ENCODE measurements at regions not wholly inside any gene's neighbourhood (a gene's known extent, or its start where the extent isn't known, plus 50 kb on each side); places are given as distances from the start of the nearest gene placed in this dataset.

DNA sequence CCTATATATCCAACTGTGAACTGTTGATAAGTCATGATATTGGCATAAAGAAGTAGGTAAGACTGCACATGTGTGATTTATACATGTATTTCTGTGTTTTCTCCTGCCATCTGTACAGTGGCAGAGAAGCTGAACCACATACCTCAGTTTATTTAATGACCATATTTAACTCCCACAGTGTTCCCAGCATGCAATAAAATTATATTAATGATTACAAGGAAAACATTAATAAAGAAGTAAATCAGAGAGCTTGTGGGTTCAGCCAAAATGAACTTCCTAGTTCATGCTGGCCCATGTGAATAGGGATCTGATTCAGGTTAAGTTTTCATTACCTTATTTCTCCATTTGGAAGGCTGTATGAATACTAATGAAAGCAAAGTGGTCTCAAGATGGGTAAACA, 439.2 kb downstream of the CNTN6 start:
- no peaks in the 10 kb centered on the region for H3K36me3 ChIP-seq (replicated peaks in 1 of 2)
- no peak overlapping the region for H3K4me3 ChIP-seq
- intact Hi-C loops (cut with DNase I) = no loop called here
- DNase-seq = no peak
- no peaks in the 10 kb centered on the region for H3K4me1 ChIP-seq (replicated peaks in 1 of 2)
- no peak overlapping the region for H3K27ac ChIP-seq
- TF ChIP-seq, protein P1, sequence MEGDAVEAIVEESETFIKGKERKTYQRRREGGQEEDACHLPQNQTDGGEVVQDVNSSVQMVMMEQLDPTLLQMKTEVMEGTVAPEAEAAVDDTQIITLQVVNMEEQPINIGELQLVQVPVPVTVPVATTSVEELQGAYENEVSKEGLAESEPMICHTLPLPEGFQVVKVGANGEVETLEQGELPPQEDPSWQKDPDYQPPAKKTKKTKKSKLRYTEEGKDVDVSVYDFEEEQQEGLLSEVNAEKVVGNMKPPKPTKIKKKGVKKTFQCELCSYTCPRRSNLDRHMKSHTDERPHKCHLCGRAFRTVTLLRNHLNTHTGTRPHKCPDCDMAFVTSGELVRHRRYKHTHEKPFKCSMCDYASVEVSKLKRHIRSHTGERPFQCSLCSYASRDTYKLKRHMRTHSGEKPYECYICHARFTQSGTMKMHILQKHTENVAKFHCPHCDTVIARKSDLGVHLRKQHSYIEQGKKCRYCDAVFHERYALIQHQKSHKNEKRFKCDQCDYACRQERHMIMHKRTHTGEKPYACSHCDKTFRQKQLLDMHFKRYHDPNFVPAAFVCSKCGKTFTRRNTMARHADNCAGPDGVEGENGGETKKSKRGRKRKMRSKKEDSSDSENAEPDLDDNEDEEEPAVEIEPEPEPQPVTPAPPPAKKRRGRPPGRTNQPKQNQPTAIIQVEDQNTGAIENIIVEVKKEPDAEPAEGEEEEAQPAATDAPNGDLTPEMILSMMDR (IDR thresholded peaks at IDR 0.05) = no peak
- no peak for TF ChIP-seq POLR2A (IDR thresholded peaks at IDR 0.05)
- H3K27me3 ChIP-seq = no peaks in the 10 kb centered on the region
- no peaks in the 10 kb centered on the region for H3K9me3 ChIP-seq (replicated peaks in 1 of 3)

DNA sequence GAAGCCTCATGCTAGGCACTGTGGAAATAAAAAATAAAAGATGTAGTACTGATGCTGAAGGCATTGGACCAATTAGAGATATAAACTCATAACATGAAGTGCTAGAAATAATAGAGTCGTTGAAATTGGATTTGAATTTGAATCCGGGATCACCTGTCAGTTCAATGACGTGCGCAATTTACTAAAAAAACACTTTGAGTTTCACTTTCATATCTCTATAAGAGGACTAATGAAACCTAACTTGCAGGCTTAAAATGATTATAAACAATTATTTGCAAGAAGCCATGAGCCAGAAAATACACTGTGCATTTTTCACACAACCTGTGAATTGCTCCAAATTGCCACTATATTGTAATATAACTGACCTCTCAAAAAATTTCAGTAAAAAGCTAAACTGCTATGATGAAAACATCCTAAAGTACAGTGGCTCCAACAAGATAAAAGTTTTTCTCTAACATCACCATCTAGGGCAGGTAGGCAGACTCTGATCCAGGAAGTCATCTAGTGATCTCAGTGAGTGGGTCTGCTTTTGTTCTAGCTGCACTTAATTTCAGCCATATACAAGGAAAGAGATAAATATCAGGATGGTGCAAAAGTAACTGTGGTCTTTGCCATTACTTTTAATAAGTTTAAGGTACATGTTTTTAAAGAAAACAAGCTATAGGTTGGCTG, 440.2 kb downstream of the CNTN6 start:
- H3K4me1 ChIP-seq (replicated peaks in 1 of 2) = no peaks in the 10 kb centered on the region
- DNase-seq = no peak
- TF ChIP-seq POLR2A (IDR thresholded peaks at IDR 0.05) = no peak
- TF ChIP-seq, protein P1 (IDR thresholded peaks at IDR 0.05) = no peak
- H3K27me3 ChIP-seq = no peaks in the 10 kb centered on the region
- intact Hi-C loops (cut with DNase I) = no loop called here
- no peak overlapping the region for H3K4me3 ChIP-seq
- WGBS, 4 donors = 88 to 94% (median 92%) methylated on average over 4 of the region's 4 CpGs
- no peak overlapping the region for H3K27ac ChIP-seq
- H3K9me3 ChIP-seq (replicated peaks in 1 of 3) = no peaks in the 10 kb centered on the region
- H3K36me3 ChIP-seq (replicated peaks in 1 of 2) = no peaks in the 10 kb centered on the region

DNA sequence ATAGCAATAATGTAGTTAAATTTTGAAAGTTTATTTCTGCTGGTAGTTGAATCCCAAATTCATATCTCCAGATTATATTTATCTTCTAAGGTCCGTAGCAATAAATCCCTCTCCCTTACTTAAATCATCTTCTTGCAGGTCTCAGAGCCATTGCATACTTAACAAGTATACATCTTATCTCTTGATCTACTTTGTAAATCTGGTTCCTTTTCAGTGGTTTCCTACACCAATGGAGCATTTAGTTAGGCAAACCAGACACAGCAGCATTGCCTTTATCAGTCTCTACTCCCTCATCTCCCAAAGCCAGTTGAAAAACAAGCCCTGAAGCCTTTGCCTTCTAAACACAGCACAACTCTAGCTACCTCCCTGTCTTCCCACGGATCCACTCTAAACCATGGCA, 440.9 kb downstream of the CNTN6 start:
- H3K9me3 ChIP-seq (replicated peaks in 1 of 3) = no peaks in the 10 kb centered on the region
- H3K4me3 ChIP-seq = no peak overlapping the region
- no peak for DNase-seq
- H3K4me1 ChIP-seq (replicated peaks in 1 of 2) = no peaks in the 10 kb centered on the region
- no peaks in the 10 kb centered on the region for H3K36me3 ChIP-seq (replicated peaks in 1 of 2)
- TF ChIP-seq POLR2A (IDR thresholded peaks at IDR 0.05) = no peak
- TF ChIP-seq, protein P1 (IDR thresholded peaks at IDR 0.05) = no peak
- 69 to 81% (median 76%) methylated on average over 2 of the region's 2 CpGs for WGBS, 4 donors
- H3K27me3 ChIP-seq = no peaks in the 10 kb centered on the region
- H3K27ac ChIP-seq = no peak overlapping the region
- intact Hi-C loops (cut with DNase I) = no loop called here

DNA sequence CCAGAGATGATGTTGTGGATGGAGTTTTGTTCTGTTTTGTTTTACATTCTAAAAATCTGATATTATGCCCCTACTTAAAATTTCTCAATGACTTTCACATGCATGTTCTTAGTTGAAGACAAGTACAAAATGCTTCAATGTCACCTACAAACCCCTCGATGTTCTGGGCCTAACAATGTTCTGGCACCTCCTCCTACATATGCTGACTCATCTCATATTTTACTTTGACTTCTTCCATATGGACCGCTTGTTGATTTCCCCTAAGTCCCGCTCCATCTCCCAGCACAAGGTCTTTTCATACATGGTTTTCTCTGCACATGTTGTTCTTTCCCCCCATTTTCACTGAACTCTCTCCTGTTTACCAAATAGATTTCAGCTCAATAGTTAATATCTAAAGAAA, 441.4 kb downstream of the CNTN6 start:
- 70 to 86% (median 78%) methylated on average over 3 of the region's 3 CpGs for WGBS, 4 donors
- Histone ChIP-seq H3K4me1 (replicated peaks in 1 of 2) (no peaks in the 10 kb centered on the region), H3K27me3 (no peaks in the 10 kb centered on the region), H3K4me3 (no peak overlapping the region), H3K36me3 (replicated peaks in 1 of 2) (no peaks in the 10 kb centered on the region), H3K9me3 (replicated peaks in 1 of 3) (no peaks in the 10 kb centered on the region), H3K27ac (no peak overlapping the region)
- intact Hi-C loops (cut with DNase I) = no loop called here
- TF ChIP-seq, protein P1 (IDR thresholded peaks at IDR 0.05) = no peak
- no peak for TF ChIP-seq POLR2A (IDR thresholded peaks at IDR 0.05)
- DNase-seq = no peak

Measured in adrenal gland (tissue), 9 donors.